ENCODE measurements at regions not wholly inside any gene's neighbourhood (a gene's known extent, or its start where the extent isn't known, plus 50 kb on each side); places are given as distances from the start of the nearest gene placed in this dataset.

- DNase-seq (ENCODE audit: low spot score in 2 of 2, unreplicated experiment in 2 of 2): no peak
- no peak for TF ChIP-seq CTCF (IDR thresholded peaks at IDR 0.05; ENCODE audit: unreplicated experiment)
- Mint-ChIP-seq H3K27ac (no peak overlapping the region), H3K4me3 (no peak overlapping the region), H3K4me1 (no peaks in the 10 kb centered on the region), H3K27me3 (ENCODE audit: low read depth) (peaks cover 77% of the 10 kb centered on the region), H3K36me3 (no peaks in the 10 kb centered on the region), H3K9me3 (no peaks in the 10 kb centered on the region)
Observed at GRCh38 chr1:14110040-14110439, 410.1 kb downstream of the PRDM2 start.

GRCh38 chr1:14111121-14111520 is 411.1 kb downstream of the PRDM2 start:
- H3K9me3 Mint-ChIP-seq: no peaks in the 10 kb centered on the region

GRCh38 chr1:14112613-14113012 is 412.6 kb downstream of the PRDM2 start:
- H3K36me3 Mint-ChIP-seq: no peaks in the 10 kb centered on the region
- no peak for TF ChIP-seq CTCF (IDR thresholded peaks at IDR 0.05; ENCODE audit: unreplicated experiment)
- H3K27me3 Mint-ChIP-seq (ENCODE audit: low read depth): peaks cover 63% of the 10 kb centered on the region
- DNase-seq (ENCODE audit: low spot score in 2 of 2, unreplicated experiment in 2 of 2): no peak
- no peak overlapping the region for H3K27ac Mint-ChIP-seq
- no peaks in the 10 kb centered on the region for H3K4me1 Mint-ChIP-seq
- H3K9me3 Mint-ChIP-seq: no peaks in the 10 kb centered on the region
- no peak overlapping the region for H3K4me3 Mint-ChIP-seq

More at GRCh38 chr1:14111121-14111520, 411.1 kb downstream of the PRDM2 start:
- no peak for TF ChIP-seq CTCF (IDR thresholded peaks at IDR 0.05; ENCODE audit: unreplicated experiment)
- no peak overlapping the region for H3K27ac Mint-ChIP-seq
- H3K36me3 Mint-ChIP-seq: no peaks in the 10 kb centered on the region
- DNase-seq (ENCODE audit: low spot score in 2 of 2, unreplicated experiment in 2 of 2): no peak
- H3K4me3 Mint-ChIP-seq: no peak overlapping the region
- no peaks in the 10 kb centered on the region for H3K4me1 Mint-ChIP-seq
- peaks cover 72% of the 10 kb centered on the region for H3K27me3 Mint-ChIP-seq (ENCODE audit: low read depth)

- H3K27ac Mint-ChIP-seq: no peak overlapping the region
- no peak for TF ChIP-seq CTCF (IDR thresholded peaks at IDR 0.05; ENCODE audit: unreplicated experiment)
- H3K36me3 Mint-ChIP-seq: no peaks in the 10 kb centered on the region
- no peak for DNase-seq (ENCODE audit: low spot score in 2 of 2, unreplicated experiment in 2 of 2)
- peaks cover 57% of the 10 kb centered on the region for H3K27me3 Mint-ChIP-seq (ENCODE audit: low read depth)
- H3K4me3 Mint-ChIP-seq: no peak overlapping the region
- no peaks in the 10 kb centered on the region for H3K4me1 Mint-ChIP-seq
- H3K9me3 Mint-ChIP-seq: no peaks in the 10 kb centered on the region
Observed at GRCh38 chr1:14113271-14113670, 413.3 kb downstream of the PRDM2 start.

GRCh38 chr1:14113841-14114567 is 414.0 kb downstream of the PRDM2 start:
- peaks cover 54% of the 10 kb centered on the region for H3K27me3 Mint-ChIP-seq (ENCODE audit: low read depth)
- TF ChIP-seq CTCF (IDR thresholded peaks at IDR 0.05; ENCODE audit: unreplicated experiment): peak; percentile 26
- H3K9me3 Mint-ChIP-seq: no peaks in the 10 kb centered on the region
- no peaks in the 10 kb centered on the region for H3K4me1 Mint-ChIP-seq
- peak in 1 of 2 experiments; percentile 56 for DNase-seq (ENCODE audit: low spot score in 2 of 2, unreplicated experiment in 2 of 2)
- H3K4me3 Mint-ChIP-seq: no peak overlapping the region
- no peak overlapping the region for H3K27ac Mint-ChIP-seq
- H3K36me3 Mint-ChIP-seq: no peaks in the 10 kb centered on the region

Measured in mesothelial cell of epicardium (in vitro differentiated cells).